ENCODE measurements at regions not wholly inside any gene's neighbourhood (a gene's known extent, or its start where the extent isn't known, plus 50 kb on each side); places are given as distances from the start of the nearest gene placed in this dataset.

DNA sequence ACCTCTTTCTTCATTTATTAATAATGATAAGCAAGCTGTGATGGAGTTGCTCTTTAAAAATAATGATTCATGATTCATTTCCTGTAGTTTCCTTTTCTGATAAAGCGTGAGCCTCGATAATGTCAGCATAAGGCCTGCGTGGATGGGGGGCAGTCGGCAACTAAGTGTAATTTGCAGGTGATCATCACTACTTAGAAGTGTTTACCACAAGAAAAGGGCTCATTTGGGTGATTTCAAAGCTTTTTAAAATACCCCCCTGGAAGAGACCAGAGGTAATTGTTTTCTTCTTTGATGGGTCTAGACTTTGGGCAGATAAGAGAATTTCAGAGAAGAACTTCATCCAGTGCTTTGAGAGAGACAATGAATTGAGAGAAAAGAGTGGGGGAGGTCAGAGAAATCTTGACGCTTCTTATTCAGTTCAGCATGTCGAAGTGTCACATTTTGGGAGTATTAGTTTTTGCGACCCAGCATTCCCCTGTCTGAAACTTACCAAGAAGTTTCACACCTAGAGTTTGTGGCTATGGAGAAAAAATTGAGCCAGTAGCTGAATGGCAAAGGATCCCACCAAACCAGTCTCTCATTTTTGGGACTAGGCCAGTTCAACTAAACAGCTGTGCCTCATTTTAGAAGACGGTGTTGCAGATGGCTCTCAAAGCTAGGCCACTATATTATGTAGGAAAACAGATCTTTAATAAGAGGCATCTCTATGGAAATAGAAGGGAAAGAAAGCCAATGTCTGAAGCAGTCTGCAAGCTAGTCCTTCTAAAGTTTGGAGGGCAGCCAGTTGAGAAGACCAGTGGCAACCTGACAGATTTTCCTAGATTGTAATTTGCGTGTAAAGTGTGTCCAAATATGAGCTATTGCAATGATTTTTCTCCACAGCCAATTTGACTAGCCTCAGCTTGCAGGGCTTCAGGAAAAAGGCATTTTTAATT lies 171.0 kb upstream of the PPP1R2C start:
- 64% methylated on average over 9 of the region's 9 CpGs for WGBS
- no peak overlapping the region for H3K27ac ChIP-seq (ENCODE audit: low read depth in 1 of 2, low read length in 2 of 2)
- no peaks in the 10 kb centered on the region for H3K27me3 ChIP-seq (ENCODE audit: control insufficient read depth in 4 of 4, insufficient read depth in 4 of 4, low read length in 3 of 4)
- no peaks in the 10 kb centered on the region for H3K9me3 ChIP-seq (ENCODE audit: control insufficient read depth in 4 of 4, low read length in 3 of 4)
- TF ChIP-seq, protein P1, sequence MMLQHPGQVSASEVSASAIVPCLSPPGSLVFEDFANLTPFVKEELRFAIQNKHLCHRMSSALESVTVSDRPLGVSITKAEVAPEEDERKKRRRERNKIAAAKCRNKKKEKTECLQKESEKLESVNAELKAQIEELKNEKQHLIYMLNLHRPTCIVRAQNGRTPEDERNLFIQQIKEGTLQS (IDR thresholded peaks at IDR 0.05), result no peak
- no peak for TF ChIP-seq RAD21 (IDR thresholded peaks at IDR 0.05)
- no peak for TF ChIP-seq RXRA (IDR thresholded peaks at IDR 0.05)
- no peak for TF ChIP-seq HNF4A (conservative IDR thresholded peaks at IDR 0.05)
- TF ChIP-seq, protein P2, sequence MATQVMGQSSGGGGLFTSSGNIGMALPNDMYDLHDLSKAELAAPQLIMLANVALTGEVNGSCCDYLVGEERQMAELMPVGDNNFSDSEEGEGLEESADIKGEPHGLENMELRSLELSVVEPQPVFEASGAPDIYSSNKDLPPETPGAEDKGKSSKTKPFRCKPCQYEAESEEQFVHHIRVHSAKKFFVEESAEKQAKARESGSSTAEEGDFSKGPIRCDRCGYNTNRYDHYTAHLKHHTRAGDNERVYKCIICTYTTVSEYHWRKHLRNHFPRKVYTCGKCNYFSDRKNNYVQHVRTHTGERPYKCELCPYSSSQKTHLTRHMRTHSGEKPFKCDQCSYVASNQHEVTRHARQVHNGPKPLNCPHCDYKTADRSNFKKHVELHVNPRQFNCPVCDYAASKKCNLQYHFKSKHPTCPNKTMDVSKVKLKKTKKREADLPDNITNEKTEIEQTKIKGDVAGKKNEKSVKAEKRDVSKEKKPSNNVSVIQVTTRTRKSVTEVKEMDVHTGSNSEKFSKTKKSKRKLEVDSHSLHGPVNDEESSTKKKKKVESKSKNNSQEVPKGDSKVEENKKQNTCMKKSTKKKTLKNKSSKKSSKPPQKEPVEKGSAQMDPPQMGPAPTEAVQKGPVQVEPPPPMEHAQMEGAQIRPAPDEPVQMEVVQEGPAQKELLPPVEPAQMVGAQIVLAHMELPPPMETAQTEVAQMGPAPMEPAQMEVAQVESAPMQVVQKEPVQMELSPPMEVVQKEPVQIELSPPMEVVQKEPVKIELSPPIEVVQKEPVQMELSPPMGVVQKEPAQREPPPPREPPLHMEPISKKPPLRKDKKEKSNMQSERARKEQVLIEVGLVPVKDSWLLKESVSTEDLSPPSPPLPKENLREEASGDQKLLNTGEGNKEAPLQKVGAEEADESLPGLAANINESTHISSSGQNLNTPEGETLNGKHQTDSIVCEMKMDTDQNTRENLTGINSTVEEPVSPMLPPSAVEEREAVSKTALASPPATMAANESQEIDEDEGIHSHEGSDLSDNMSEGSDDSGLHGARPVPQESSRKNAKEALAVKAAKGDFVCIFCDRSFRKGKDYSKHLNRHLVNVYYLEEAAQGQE (IDR thresholded peaks at IDR 0.05), result no peak
- TF ChIP-seq SP1 (IDR thresholded peaks at IDR 0.05), result no peak
- TF ChIP-seq, protein P3, sequence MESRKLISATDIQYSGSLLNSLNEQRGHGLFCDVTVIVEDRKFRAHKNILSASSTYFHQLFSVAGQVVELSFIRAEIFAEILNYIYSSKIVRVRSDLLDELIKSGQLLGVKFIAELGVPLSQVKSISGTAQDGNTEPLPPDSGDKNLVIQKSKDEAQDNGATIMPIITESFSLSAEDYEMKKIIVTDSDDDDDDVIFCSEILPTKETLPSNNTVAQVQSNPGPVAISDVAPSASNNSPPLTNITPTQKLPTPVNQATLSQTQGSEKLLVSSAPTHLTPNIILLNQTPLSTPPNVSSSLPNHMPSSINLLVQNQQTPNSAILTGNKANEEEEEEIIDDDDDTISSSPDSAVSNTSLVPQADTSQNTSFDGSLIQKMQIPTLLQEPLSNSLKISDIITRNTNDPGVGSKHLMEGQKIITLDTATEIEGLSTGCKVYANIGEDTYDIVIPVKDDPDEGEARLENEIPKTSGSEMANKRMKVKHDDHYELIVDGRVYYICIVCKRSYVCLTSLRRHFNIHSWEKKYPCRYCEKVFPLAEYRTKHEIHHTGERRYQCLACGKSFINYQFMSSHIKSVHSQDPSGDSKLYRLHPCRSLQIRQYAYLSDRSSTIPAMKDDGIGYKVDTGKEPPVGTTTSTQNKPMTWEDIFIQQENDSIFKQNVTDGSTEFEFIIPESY (IDR thresholded peaks at IDR 0.05), result no peak
- TF ChIP-seq, protein P4, sequence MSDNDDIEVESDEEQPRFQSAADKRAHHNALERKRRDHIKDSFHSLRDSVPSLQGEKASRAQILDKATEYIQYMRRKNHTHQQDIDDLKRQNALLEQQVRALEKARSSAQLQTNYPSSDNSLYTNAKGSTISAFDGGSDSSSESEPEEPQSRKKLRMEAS (IDR thresholded peaks at IDR 0.05), result no peak
- TF ChIP-seq, protein P5, sequence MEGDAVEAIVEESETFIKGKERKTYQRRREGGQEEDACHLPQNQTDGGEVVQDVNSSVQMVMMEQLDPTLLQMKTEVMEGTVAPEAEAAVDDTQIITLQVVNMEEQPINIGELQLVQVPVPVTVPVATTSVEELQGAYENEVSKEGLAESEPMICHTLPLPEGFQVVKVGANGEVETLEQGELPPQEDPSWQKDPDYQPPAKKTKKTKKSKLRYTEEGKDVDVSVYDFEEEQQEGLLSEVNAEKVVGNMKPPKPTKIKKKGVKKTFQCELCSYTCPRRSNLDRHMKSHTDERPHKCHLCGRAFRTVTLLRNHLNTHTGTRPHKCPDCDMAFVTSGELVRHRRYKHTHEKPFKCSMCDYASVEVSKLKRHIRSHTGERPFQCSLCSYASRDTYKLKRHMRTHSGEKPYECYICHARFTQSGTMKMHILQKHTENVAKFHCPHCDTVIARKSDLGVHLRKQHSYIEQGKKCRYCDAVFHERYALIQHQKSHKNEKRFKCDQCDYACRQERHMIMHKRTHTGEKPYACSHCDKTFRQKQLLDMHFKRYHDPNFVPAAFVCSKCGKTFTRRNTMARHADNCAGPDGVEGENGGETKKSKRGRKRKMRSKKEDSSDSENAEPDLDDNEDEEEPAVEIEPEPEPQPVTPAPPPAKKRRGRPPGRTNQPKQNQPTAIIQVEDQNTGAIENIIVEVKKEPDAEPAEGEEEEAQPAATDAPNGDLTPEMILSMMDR (IDR thresholded peaks at IDR 0.05; ENCODE audit: low read depth, low read length, missing input control), result no peak
- H3K9ac ChIP-seq (ENCODE audit: low read depth in 1 of 2, low read length in 2 of 2), result no peak overlapping the region
- H3K4me1 ChIP-seq (ENCODE audit: control insufficient read depth in 4 of 4, insufficient read depth in 4 of 4, low read length in 3 of 4), result no peaks in the 10 kb centered on the region
- no peak for DNase-seq (ENCODE audit: low spot score)
- H3K4me3 ChIP-seq (ENCODE audit: low read depth in 1 of 3, low read length in 3 of 3), result no peak overlapping the region
- no peaks in the 10 kb centered on the region for H3K36me3 ChIP-seq (ENCODE audit: control insufficient read depth in 4 of 4, insufficient read depth in 3 of 4, low read depth in 1 of 4, low read length in 3 of 4)

DNA sequence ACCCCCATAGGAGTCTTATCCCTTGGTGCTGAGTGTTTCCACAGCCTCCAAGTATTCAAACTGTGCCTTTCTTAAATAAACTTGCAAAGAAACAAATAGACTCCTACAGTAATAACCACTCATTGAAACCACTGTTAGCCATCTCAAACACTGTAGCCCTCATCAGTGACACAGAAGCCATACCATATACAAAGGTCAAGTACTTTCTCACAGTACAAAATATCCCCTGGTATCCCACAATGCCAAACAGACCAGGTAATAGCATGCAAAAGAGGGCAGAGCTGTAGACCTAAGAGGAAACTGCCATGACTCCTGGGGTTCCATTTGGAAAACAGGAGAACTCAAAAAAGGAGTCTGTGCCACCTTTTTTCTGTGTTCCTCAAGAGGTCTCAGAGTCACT lies 173.8 kb upstream of the PPP1R2C start:
- H3K4me3 ChIP-seq (ENCODE audit: low read depth in 1 of 3, low read length in 3 of 3), result no peak overlapping the region
- DNase-seq (ENCODE audit: low spot score), result no peak
- no peaks in the 10 kb centered on the region for H3K4me1 ChIP-seq (ENCODE audit: control insufficient read depth in 4 of 4, insufficient read depth in 4 of 4, low read length in 3 of 4)
- H3K27ac ChIP-seq (ENCODE audit: low read depth in 1 of 2, low read length in 2 of 2), result no peak overlapping the region
- no peak overlapping the region for H3K9ac ChIP-seq (ENCODE audit: low read depth in 1 of 2, low read length in 2 of 2)
- TF ChIP-seq HNF4A (conservative IDR thresholded peaks at IDR 0.05) (no peak), NR2F2 (IDR thresholded peaks at IDR 0.05) (no peak), EGR1 (IDR thresholded peaks at IDR 0.05; ENCODE audit: low read depth in 2 of 2) (no peak), GABPA (IDR thresholded peaks at IDR 0.05 in 1 of 2, conservative IDR thresholded peaks at IDR 0.05 in 1 of 2) (no peak)
- TF ChIP-seq, protein P1 (IDR thresholded peaks at IDR 0.05), result no peak
- TF ChIP-seq, protein P3 (IDR thresholded peaks at IDR 0.05), result no peak
- H3K36me3 ChIP-seq (ENCODE audit: control insufficient read depth in 4 of 4, insufficient read depth in 3 of 4, low read depth in 1 of 4, low read length in 3 of 4), result no peaks in the 10 kb centered on the region
- H3K9me3 ChIP-seq (ENCODE audit: control insufficient read depth in 4 of 4, low read length in 3 of 4), result no peaks in the 10 kb centered on the region
- H3K27me3 ChIP-seq (ENCODE audit: control insufficient read depth in 4 of 4, insufficient read depth in 4 of 4, low read length in 3 of 4), result no peaks in the 10 kb centered on the region

Data from liver (tissue), 8 donors.